ENCODE measurements at regions not wholly inside any gene's neighbourhood (a gene's known extent, or its start where the extent isn't known, plus 50 kb on each side); places are given as distances from the start of the nearest gene placed in this dataset.
"Not testable (repeated sequence)": the region's sequence is repeated elsewhere in the genome, so short reads cannot be mapped to it uniquely, and the experiment has no call there.

DNA sequence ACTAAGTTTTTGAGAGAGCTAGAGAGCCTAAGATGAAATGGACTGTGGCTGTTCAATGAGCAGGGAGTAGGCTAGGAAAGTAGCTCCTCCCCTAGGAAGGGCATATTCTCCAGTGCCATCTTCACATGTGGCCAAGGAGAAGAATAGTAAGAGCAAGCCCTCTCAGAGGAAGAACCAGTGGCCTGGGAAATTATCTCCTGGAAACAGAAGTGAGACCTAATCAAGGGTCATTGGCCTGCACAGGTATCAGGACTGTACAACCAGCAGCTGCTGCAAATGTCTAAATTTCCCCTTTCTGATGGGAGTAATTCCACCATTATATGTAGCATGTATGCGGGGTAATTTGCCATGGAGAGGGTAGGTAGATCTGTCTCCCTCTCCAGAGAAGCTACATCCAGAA is 334.8 kb upstream of the RASGEF1B start:
- DNase-seq = no peak

DNA sequence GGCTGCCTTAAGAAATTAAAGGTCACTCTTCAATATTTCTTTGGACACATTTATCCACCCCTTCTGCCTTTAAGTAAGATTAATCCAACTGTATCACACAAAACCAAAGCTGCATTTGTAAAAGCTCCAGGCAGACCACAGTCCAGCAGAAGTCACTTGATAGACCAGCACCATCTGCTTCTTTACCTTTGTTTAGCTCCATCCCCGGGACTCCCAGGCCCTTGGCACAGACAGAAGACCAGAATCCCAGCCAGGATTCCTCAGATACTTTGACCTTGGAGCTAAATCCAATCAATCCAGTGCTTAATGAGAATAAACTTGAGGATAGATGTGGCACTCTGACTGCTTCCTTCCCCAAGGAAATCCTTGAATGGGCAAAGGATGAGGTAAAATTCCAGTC is 333.1 kb upstream of the RASGEF1B start:
- DNase-seq = no peak

DNA sequence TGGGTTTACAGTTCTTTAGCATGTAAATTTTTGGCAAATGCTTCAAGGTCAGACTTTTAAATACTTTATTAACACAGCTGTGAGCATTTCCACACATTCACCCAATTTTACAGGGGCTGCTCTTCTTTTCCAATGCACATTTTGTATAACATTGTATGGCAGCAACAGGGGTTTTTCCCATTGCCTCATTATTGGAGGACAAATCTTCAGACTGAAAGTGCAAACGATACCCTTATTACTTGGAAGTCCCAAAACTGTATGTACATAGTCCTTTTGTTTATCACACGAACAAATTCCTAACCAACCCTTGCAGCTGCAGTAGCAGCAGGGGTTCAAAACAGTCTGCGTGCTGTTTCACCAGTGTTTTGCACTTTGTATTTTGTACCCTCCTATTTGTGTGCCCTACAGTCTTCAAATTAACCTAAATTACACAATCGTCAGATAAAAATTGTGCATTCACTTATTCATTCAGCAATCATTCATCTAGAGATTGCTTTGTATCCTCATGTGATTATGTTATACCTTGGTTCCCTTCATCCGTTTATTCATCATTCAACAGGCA is 330.7 kb upstream of the RASGEF1B start:
- no peak for DNase-seq

DNA sequence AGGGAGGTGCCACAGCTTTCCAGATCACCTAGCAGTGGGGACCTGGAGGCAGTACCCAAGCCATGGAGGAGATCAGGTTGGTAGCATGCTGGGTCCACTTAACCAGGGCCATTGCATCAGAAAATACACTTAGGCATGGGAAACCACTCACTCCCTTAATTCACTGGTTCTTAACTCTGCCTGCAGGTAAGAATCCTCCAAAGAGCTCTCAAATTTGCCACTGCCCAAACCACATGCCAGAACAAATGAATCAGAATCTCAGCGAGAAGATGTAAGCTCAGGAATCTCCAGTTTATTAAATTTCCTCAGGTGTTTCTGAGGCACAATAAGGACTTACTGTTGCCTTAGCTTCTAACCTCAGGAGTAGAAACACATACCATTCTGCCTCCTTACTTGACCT is 327.7 kb upstream of the RASGEF1B start:
- no peak for DNase-seq

DNA sequence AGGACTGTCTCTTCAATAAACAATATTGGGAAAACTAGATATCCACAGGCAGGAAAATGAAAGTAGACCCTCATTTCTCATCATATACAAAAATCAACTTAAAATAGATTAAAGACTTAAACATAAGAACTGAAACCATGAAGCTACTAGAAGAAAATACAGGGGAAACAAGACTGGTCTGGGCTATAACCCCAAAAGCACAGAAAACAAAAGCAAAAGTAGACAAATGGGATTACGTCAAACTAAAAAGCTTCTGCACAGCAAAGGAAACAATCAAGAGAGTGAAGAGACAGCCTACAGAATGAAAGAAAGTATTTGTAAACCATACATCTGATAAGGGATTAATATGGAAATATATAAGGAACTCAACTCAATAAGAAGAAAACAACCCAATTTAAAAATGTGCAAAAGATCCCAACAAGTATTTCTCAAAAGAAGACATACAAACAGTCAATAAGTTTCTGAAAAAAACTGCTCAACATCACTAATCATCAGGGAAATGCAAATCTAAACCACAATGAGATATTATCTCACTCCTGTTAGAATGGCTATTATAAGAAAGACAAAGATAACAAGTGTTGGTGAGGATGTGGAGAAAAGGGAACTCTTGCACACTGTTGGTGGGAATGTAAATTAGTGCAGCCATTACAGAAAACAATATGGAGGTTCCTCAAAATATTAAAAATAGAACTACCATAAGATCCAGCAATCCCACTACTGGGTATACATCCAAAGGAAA is 325.3 kb upstream of the RASGEF1B start:
- no peak for DNase-seq

DNA sequence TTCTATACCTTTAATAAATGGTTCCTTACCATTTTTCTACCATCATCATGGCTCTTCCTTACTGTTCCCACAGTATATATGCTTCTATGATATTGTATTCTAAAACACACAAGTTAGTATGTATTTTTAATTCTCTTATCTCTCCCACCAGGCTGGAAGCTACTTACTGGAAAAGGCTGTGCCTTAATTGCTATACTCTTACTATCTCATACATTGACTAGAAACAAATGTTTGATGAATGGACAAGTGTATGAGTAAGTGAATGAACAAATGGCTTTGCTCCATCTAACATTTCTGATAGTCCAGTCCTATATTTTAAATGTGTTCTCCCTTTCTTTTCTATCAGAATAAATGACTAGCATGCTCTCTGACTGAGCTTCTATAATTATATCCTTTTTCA is 320.8 kb upstream of the RASGEF1B start:
- DNase-seq = no peak

DNA sequence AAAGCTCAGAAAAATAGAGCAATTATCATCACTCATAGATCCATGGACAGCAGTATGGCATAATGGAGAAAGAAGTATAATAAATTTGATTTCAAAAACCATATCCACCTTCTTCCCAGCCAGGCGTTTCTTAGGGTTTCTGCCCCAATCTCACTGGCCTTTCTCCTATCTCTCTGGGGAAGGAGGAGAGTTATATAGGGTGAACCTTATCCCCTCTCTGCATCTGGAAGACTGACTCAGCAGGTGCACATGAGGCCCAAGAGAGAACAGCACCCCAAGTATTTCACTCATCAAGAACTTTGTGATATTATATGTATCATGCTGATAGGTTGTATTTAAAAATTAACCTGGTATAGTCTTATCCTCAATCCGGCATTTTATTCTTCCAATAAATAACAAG is 318.8 kb upstream of the RASGEF1B start:
- no peak for DNase-seq

DNA sequence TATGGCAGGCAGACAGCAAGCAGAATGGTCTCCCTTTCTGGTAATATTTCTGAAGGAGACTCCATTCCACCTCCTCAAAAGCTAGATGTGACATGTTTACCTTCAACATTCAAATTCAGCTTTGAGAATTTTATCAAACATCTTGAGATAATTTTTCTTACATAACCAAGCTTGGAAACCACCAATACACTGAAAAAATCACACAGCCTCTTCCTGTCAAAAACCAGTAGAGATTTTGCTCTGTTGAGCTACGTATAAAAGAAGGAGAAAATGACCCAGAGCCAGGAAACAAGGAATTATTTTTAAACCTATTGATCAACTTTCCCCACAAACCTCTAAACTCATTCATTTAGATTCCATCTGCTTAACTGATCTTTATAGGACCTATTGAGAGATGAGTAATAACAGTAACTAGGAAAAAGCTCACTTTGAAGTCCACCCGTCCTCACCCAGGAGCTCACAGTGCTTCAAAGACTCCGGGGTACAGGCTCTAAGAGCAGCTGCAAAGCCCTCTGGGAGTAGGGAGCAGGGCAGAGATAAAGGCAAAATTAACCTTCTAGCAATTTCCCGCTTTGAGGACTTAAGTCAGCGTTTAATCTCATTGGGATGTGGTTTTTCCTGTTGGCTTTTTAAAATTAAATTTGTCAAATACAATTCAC is 318.2 kb upstream of the RASGEF1B start:
- DNase-seq = no peak

DNA sequence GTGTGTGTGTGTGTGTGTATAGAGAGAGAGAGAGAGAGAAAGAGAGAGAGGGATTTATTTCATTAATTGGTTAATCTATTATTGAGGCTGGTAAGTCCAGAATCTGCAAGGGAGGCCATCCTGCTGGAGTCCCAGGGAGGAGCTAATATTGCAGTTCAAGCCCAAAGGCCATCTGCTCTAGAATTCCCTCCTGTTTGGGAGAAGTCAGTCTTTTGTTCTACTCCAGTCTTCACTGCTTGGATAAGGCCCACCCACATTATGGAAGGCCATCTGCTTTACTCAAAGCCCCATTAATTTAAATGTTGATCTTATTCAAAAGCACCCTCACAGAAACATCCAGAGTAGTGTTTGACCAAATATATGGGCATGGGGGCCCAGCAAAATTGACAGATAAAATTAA is 317.5 kb upstream of the RASGEF1B start:
- DNase-seq = no peak

DNA sequence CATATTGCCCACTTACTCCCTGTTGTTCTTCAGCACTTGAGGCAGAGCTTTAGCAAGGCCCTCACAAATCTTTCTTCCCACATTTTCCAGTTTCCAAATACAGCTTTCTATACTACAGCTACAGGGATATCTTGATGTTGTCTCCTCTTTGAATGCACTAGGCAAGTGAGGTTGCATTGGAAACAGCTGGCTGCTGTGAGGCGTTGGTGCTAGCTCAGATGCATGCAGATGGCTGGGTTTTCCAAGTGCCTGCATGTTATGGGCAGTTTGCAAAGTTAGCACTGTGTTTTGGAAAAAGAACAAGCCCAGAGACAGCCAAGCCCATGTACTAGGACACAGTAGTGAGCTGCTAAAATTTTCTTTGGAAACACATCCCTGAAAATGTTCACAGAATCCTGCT is 315.1 kb upstream of the RASGEF1B start:
- DNase-seq = no peak

DNA sequence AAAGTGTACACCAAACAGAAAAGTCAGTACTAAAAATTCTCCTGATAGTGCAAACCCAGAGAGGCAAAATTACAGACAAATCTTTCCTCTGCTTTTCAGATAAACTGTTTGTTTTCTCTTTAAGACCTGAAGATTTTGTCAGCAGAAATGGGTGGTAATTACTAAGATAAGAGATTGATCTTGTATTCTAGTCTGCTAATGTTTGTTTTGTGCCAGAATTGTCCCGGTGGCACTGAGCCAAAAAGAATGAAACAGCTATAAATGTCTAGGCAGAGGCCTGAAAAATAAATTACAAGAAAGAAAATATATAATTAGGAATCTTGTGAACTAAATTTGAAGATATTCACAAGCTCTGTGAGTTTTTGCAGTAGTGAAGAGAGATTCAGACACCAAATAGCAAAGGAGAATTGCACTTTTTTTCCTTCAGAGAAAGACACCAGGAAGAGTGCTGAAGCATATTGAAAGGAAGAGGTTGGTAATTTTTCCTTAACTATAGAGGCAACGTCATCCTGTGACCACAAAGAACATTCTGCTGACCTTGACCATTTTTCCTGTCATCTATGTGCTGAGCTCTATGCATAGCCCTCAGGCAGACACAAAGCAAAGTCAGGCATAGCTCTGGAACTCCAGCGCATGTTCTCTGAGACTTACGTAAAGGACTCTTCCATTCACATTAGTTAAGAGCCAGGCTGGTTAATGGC is 314.5 kb upstream of the RASGEF1B start:
- DNase-seq = peak; percentile 29

DNA sequence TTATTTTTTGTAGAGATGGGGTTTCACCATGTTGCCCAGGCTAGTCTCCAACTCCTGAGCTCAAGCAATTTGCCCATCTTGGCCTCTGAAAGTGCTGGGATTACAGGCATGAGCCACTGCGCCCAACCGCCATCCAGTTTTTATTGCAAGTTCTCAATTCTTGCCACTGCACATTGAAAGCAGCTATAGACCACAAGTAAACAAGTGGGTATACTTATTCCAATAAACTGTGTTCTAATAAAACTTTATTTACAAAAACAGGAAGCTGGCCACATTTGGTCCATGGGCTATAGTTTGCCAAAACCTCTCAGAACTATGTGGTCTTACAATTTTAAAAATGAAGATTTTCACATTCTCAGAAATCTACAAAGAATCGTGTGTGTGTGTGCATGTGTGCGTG is 313.6 kb upstream of the RASGEF1B start:
- DNase-seq = no peak

DNA sequence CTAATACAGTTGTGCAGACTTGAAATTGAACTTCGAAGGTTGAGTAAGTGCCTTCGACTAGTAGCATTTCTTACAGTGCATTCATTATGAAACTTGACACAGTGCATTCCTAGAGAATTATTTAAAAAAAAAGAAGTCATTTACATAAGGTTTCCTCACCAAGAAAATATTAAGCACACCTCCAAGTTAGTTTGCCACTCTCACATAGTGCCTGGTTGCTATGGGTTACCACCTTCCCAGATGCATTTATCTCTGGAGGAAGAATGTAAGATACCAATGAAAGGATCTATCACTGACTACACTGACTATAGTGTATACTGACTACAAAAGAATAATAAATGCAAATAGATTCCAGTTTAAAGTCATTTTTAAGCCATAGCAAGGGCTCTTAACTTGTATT is 311.9 kb upstream of the RASGEF1B start:
- DNase-seq = no peak

DNA sequence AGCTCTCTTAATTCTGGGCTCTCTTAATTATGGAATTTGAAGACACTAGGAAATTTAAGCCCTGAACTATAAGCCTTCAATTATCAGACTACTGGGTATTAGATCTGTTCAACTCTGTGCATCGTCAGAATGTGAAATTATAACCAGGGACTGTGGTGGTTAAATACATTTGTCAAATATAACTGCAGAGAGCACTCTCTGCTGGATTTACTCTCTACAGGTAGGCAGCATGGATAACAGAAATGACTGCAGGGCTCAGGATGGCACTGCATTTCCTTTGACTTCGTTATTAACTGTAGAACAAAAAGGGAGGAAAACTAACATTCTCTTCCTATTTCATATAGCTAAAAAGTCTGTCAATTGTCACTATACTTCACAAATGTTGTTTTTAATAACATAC is 310.1 kb upstream of the RASGEF1B start:
- no peak for DNase-seq

DNA sequence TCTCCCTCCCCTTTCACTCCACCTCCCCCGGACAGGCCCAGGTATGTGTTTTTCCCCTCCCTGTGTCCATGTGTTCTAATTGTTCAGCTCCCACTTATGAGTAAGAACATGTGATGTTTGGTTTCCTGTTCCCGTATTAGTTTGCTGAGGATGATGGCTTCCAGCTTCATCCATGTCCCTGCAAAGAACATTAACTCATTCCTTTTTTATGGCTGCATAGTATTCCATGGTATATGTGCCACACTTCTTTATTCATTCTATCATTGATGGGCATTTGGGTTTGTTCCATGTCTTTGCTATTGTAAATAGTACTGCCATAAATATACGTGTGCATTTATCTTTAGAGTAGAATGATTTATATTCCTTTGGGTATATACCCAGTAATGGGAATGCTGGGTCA is 306.0 kb upstream of the RASGEF1B start:
- not testable (repeated sequence) for DNase-seq

DNA sequence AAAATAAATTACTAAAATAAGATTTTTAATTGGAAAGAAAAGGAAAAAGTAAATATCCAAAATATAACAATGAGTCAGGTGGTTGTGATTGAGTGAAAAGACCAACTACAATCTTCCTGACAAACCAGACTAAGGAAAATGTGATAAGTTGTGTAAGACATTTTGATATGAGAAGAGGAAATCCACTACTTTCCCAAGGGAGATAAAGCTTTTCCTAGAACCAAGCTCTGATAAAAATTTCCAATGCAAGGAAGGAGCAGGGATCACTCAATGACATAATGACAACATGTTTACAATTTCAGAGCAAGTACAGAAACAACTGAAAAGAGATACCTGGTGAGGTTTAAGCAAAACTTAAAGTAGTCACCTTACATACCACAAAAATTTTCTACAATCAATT is 305.1 kb upstream of the RASGEF1B start:
- DNase-seq = no peak

DNA sequence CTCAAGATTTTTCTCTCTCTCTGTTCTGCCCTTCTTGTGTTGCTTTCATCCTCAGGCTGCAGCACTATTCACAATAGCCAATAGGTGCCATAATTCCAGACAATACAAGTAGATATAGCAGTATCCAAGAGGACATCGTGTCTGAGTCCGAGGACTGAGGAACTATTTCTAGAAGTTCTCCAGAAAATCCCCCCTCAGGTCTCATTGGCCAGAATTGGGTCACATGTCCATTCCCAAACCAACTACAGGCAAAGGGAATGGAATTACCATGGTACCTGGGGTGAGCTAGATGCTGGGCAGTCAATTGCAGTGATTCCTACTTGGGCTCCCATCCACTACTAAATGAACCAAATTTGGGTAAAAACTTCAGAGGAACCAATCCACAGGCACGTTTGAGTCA is 301.9 kb upstream of the RASGEF1B start:
- DNase-seq = no peak

DNA sequence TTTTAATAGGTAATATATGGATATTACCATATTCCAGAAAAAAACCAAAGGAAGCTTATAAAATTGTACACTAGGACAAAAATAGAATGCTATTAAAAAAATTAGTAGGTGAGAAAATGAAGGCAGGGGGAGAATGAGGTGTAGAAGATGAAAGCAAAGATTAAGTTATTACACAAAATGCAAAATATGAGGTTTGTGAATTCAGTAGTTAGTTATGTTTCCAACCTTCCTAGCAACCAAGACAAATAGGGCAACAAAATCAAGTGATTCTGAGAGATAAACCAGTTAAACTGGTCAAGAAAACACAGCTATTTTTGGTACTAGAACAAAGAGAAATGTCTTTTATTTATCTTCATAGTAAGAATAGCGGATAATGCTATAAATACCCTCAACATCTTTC is 300.0 kb upstream of the RASGEF1B start:
- DNase-seq = peak; percentile 29

DNA sequence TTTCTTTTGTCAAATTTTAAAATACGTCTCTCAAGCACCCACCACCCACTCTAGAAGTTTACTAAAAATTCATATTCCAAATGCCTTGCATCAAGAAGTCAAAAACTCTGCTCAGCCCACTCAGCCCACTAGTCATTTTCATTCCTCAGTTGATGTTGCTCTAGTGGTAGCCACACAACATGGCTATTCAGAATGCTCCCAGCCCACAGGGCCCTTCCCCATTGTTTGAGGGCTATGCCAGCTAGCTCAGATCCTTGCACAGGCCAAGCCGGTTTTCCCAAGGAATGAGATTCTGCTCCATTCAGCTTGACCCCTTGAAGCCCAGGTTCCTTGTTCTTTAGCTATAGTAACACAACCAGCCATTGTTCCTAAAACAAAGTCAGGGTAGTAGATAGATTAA is 297.5 kb upstream of the RASGEF1B start:
- no peak for DNase-seq

DNA sequence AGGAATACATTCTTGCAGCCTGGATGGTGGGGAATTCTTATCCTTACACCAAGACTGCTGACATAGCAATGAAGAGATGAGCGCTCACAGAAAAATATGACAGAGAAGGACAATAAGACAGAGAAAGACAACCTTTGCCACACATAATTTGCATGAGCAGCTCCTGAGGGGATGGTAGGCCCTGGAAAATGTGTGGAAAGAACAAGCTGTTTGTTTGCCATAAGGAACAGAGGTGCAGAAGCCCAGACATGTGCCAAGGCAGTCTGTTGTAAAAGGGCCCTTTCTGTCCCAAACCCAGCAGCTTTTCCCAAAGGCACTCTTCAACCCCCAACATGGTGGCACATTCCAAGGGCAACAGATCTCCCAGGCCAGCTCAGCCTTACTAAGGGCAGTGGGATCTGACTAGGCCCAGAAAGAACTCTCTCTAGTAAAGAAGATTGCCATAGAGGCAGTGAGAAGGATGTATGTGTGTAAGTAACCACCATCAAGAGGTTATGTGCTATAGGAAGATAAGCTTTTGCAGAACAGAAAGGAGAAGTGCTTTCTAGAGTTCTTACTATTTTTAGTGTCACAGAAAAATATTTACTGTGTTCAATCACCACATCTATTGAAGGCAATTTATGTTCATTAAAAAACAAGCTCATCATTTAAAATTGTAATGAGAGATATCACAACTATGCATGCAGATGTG is 287.0 kb upstream of the RASGEF1B start:
- DNase-seq = no peak

DNA sequence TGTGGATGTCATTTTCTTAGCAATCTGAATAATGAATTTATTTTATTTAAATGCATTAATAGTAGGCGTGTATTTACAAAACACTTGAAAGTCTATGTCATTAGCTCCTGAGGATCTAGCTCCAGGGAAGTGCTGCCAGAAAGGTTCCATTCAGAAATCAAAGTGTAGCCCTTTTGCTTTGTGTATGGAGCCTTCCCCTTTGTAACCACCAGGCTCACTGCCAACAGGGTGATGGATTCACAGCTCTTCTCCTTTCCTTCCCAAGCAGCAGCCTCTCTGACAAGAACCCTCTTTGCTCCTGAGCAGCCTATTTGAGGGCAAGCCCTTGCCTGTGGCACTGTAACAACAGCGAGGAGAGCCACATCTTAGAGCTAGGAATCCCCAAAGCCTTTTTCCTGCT is 286.0 kb upstream of the RASGEF1B start:
- no peak for DNase-seq

DNA sequence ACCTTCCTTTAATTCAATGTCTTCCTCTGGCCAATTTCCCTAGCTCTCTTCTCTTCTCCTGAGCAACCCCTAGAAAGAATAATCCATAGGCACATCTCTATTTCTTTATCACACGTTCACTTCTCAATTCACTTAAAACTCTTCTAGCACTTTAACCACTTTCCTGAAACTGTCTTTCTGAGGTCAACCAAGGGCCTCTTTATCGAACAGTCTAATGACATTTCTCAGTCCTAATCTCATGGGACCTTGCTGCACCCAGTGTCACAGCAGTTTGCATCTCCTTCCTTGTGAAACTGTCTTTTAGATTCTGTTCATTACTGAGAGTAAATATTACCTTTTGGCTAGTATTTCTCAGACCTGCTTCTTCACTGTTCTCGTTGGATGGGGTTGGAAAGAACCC is 285.3 kb upstream of the RASGEF1B start:
- DNase-seq = no peak

DNA sequence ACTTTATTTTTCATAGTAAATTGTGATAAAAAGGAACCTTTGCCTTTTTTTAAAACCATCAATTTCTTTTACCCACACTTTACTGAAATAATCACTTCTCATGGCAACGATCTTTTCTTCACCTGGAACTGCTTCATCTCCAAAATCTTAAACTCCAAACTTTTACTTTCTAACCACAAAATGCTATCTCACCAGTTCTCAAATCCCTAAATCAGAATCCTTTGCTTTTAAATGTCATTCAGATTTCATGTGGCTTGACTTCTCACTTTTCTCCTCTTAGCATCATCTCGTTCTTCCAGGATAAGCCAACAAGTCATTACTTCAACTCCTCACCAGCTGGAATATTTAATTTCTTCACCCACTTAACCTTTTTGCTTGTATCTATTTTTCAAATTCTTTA is 284.3 kb upstream of the RASGEF1B start:
- no peak for DNase-seq

Data from DMS53 (cell line).